ENCODE measurements at regions not wholly inside any gene's neighbourhood (a gene's known extent, or its start where the extent isn't known, plus 50 kb on each side); places are given as distances from the start of the nearest gene placed in this dataset.

DNA sequence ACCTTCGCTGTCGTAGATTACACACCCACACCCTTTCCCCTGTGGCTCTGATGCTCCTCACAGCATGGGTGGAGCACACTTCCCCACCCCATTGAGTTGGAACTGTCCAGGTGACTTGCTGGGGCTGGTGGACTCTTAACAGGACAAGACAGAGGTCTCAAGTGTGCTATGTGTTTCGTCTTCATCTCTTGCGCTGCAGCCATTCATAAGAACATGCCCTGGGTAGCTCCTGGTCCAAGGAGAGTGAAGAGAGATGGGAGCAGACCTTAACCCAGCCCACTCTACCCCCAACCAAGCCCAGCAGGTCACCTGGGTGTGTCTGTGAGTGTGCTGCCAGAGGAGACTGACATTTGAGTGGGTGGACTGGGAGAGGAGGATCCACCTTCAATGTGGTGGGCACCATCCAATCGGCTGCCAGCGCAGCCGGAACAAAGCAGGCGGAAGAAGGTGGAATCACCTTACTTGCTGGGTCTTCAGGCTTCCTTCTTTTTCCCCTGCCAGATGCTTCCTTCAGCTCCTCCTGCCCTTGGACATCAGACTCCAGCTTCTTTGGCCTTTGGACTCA, 112.4 kb downstream of the HTR5A start:
- Histone ChIP-seq H3K9me3 (ENCODE audit: control insufficient read depth, low read depth, low read length) (peaks cover 8% of the 10 kb centered on the region), H3K4me2 (ENCODE audit: control insufficient read depth, extremely low read depth, insufficient read depth, low read depth, low read length) (no peak overlapping the region), H3K27ac (ENCODE audit: control insufficient read depth, insufficient read depth, low read length) (no peak overlapping the region), H4K20me1 (ENCODE audit: control insufficient read depth, extremely low read depth, insufficient read depth, low read length) (no peaks in the 10 kb centered on the region), H3K4me3 (ENCODE audit: control insufficient read depth in 2 of 3, extremely low read depth in 1 of 3, insufficient read depth in 2 of 3, low read depth in 1 of 3, low read length in 3 of 3) (no peak overlapping the region), H3K36me3 (ENCODE audit: control insufficient read depth in 2 of 2, extremely low read depth in 1 of 2, insufficient read depth in 2 of 2, low read length in 2 of 2) (no peaks in the 10 kb centered on the region), H3K79me2 (ENCODE audit: control insufficient read depth, insufficient read depth, low read length) (no peaks in the 10 kb centered on the region), H3K27me3 (ENCODE audit: control insufficient read depth, extremely low read depth, insufficient read depth, low read length) (no peaks in the 10 kb centered on the region), H3K9me1 (ENCODE audit: control insufficient read depth, extremely low read depth, insufficient read depth, low read length) (no peaks in the 10 kb centered on the region), H3K9ac (ENCODE audit: control insufficient read depth, extremely low read depth, insufficient read depth, low read length) (no peak overlapping the region), H2AFZ (ENCODE audit: control insufficient read depth, low read length) (no peak overlapping the region), H3K4me1 (ENCODE audit: control insufficient read depth, extremely low read depth, insufficient read depth, low read length) (no peaks in the 10 kb centered on the region)
- DNase-seq (ENCODE audit: low read depth, low spot score), result no peak
- no peak for FAIRE-seq
- no peak for TF ChIP-seq EZH2 (IDR thresholded peaks at IDR 0.05; ENCODE audit: low read length)
- TF ChIP-seq, protein P1, sequence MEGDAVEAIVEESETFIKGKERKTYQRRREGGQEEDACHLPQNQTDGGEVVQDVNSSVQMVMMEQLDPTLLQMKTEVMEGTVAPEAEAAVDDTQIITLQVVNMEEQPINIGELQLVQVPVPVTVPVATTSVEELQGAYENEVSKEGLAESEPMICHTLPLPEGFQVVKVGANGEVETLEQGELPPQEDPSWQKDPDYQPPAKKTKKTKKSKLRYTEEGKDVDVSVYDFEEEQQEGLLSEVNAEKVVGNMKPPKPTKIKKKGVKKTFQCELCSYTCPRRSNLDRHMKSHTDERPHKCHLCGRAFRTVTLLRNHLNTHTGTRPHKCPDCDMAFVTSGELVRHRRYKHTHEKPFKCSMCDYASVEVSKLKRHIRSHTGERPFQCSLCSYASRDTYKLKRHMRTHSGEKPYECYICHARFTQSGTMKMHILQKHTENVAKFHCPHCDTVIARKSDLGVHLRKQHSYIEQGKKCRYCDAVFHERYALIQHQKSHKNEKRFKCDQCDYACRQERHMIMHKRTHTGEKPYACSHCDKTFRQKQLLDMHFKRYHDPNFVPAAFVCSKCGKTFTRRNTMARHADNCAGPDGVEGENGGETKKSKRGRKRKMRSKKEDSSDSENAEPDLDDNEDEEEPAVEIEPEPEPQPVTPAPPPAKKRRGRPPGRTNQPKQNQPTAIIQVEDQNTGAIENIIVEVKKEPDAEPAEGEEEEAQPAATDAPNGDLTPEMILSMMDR (optimal IDR thresholded peaks at IDR 0.05 in 1 of 3, IDR thresholded peaks at IDR 0.05 in 1 of 3, conservative IDR thresholded peaks at IDR 0.05 in 1 of 3; ENCODE audit: extremely low read depth in 1 of 3, insufficient read depth in 2 of 3, low read length in 3 of 3), result no peak
- dilution Hi-C loops (cut with MboI; ENCODE audit: extremely low pct_ligation_motif_present, low sequenced_read_pairs), result no loop called here

DNA sequence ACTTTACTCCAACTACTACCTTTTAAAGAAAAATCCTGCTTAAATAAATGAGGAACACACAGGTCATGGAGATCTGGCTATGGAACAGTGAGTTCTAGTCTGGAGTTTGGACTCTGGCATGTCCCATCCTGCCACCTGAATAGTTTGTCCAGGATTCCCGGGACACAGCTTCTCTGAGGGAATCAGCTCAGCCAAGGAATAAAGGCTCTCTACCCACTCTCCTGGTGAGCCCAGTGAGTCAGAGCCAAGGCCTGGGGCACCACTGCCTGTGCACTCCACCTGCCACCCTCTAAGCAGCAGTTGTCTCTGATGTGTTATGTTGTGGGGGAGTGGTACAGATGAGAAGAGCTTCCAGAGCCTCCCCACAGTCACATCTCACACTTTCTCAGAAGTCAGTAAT, 113.5 kb downstream of the HTR5A start:
- H3K4me3 ChIP-seq (ENCODE audit: control insufficient read depth in 2 of 3, extremely low read depth in 1 of 3, insufficient read depth in 2 of 3, low read depth in 1 of 3, low read length in 3 of 3), result no peak overlapping the region
- DNase-seq (ENCODE audit: low read depth, low spot score) (no peak), FAIRE-seq (no peak)
- no peaks in the 10 kb centered on the region for H4K20me1 ChIP-seq (ENCODE audit: control insufficient read depth, extremely low read depth, insufficient read depth, low read length)
- no peaks in the 10 kb centered on the region for H3K36me3 ChIP-seq (ENCODE audit: control insufficient read depth in 2 of 2, extremely low read depth in 1 of 2, insufficient read depth in 2 of 2, low read length in 2 of 2)
- H3K9ac ChIP-seq (ENCODE audit: control insufficient read depth, extremely low read depth, insufficient read depth, low read length), result no peak overlapping the region
- dilution Hi-C loops (cut with MboI; ENCODE audit: extremely low pct_ligation_motif_present, low sequenced_read_pairs), result no loop called here
- H2AFZ ChIP-seq (ENCODE audit: control insufficient read depth, low read length), result no peak overlapping the region
- H3K4me2 ChIP-seq (ENCODE audit: control insufficient read depth, extremely low read depth, insufficient read depth, low read depth, low read length), result no peak overlapping the region
- H3K9me3 ChIP-seq (ENCODE audit: control insufficient read depth, low read depth, low read length), result peaks cover 10% of the 10 kb centered on the region
- no peaks in the 10 kb centered on the region for H3K9me1 ChIP-seq (ENCODE audit: control insufficient read depth, extremely low read depth, insufficient read depth, low read length)
- H3K27ac ChIP-seq (ENCODE audit: control insufficient read depth, insufficient read depth, low read length), result no peak overlapping the region
- no peaks in the 10 kb centered on the region for H3K4me1 ChIP-seq (ENCODE audit: control insufficient read depth, extremely low read depth, insufficient read depth, low read length)
- no peaks in the 10 kb centered on the region for H3K27me3 ChIP-seq (ENCODE audit: control insufficient read depth, extremely low read depth, insufficient read depth, low read length)
- TF ChIP-seq, protein P1 (optimal IDR thresholded peaks at IDR 0.05 in 1 of 3, IDR thresholded peaks at IDR 0.05 in 1 of 3, conservative IDR thresholded peaks at IDR 0.05 in 1 of 3; ENCODE audit: extremely low read depth in 1 of 3, insufficient read depth in 2 of 3, low read length in 3 of 3), result no peak
- TF ChIP-seq EZH2 (IDR thresholded peaks at IDR 0.05; ENCODE audit: low read length), result no peak
- H3K79me2 ChIP-seq (ENCODE audit: control insufficient read depth, insufficient read depth, low read length), result no peaks in the 10 kb centered on the region

Data from keratinocyte (primary cell).